ENCODE measurements at regions not wholly inside any gene's neighbourhood (a gene's known extent, or its start where the extent isn't known, plus 50 kb on each side); places are given as distances from the start of the nearest gene placed in this dataset.

- no peak for TF ChIP-seq POLR2A (IDR thresholded peaks at IDR 0.05)
- TF ChIP-seq, protein P1, sequence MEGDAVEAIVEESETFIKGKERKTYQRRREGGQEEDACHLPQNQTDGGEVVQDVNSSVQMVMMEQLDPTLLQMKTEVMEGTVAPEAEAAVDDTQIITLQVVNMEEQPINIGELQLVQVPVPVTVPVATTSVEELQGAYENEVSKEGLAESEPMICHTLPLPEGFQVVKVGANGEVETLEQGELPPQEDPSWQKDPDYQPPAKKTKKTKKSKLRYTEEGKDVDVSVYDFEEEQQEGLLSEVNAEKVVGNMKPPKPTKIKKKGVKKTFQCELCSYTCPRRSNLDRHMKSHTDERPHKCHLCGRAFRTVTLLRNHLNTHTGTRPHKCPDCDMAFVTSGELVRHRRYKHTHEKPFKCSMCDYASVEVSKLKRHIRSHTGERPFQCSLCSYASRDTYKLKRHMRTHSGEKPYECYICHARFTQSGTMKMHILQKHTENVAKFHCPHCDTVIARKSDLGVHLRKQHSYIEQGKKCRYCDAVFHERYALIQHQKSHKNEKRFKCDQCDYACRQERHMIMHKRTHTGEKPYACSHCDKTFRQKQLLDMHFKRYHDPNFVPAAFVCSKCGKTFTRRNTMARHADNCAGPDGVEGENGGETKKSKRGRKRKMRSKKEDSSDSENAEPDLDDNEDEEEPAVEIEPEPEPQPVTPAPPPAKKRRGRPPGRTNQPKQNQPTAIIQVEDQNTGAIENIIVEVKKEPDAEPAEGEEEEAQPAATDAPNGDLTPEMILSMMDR (IDR thresholded peaks at IDR 0.05) = no peak
- Histone ChIP-seq H3K27me3 (no peaks in the 10 kb centered on the region), H3K4me3 (no peak overlapping the region), H3K27ac (no peak overlapping the region), H3K4me1 (no peaks in the 10 kb centered on the region), H3K9me3 (no peaks in the 10 kb centered on the region), H3K36me3 (no peaks in the 10 kb centered on the region)
- no peak for DNase-seq
These were observed 295.7 kb upstream of the ROBO1 start for GRCh38 chr3:80063535-80063934.

GRCh38 chr3:80060664-80061063 is 292.9 kb upstream of the ROBO1 start:
- no peaks in the 10 kb centered on the region for H3K36me3 ChIP-seq
- no peak overlapping the region for H3K27ac ChIP-seq
- H3K4me3 ChIP-seq = no peak overlapping the region
- H3K9me3 ChIP-seq = no peaks in the 10 kb centered on the region
- no peak for DNase-seq
- no peaks in the 10 kb centered on the region for H3K27me3 ChIP-seq
- no peak for TF ChIP-seq POLR2A (IDR thresholded peaks at IDR 0.05)
- TF ChIP-seq, protein P1 (IDR thresholded peaks at IDR 0.05) = no peak
- H3K4me1 ChIP-seq = no peaks in the 10 kb centered on the region

DNA sequence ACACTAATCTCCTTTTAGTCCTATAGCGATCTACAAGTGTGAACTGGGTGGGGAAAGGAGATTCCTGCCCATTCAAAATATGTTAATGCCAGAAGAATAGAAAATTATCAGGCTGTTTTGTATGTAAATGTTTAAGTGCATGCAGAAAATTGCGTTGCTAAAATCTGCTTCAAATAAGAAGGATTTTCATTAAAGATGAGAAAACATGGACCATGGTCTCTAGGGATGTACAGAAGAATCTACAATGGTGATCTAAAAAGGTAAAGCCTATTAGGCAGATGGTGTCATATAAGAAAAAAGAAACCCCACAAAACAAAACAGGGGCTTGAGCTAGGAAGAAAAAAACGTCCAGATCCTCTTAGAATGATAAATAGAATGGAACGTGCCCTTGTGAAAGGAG is 287.5 kb upstream of the ROBO1 start:
- DNase-seq = no peak
- no peaks in the 10 kb centered on the region for H3K27me3 ChIP-seq
- no peak overlapping the region for H3K27ac ChIP-seq
- H3K4me3 ChIP-seq = no peak overlapping the region
- no peak for TF ChIP-seq POLR2A (IDR thresholded peaks at IDR 0.05)
- TF ChIP-seq, protein P1 (IDR thresholded peaks at IDR 0.05) = no peak
- no peaks in the 10 kb centered on the region for H3K4me1 ChIP-seq
- no peaks in the 10 kb centered on the region for H3K9me3 ChIP-seq
- H3K36me3 ChIP-seq = no peaks in the 10 kb centered on the region

DNA sequence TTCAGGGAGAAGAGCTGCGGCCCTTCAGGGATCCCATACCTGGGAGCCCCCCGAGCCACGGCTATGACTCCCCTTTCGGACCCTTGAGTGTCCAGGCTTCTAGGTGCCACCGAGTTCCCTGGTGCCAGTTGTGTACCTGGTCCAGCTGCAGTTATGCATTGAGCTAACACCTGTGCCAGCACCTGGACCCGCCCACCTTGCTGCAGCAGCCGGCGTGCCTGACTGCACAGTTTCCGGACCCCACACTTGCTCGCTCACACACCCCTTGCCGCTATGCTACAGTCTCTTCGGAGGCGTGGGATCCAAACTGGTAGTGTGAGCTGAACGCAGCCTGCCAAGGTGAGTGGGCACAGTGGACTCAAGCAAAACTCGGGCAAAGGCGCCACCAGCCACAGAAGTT is 284.5 kb upstream of the ROBO1 start:
- H3K9me3 ChIP-seq = no peaks in the 10 kb centered on the region
- H3K4me3 ChIP-seq = no peak overlapping the region
- no peaks in the 10 kb centered on the region for H3K36me3 ChIP-seq
- no peak for DNase-seq
- TF ChIP-seq, protein P1 (IDR thresholded peaks at IDR 0.05) = no peak
- no peak for TF ChIP-seq POLR2A (IDR thresholded peaks at IDR 0.05)
- H3K27ac ChIP-seq = no peak overlapping the region
- H3K27me3 ChIP-seq = no peaks in the 10 kb centered on the region
- no peaks in the 10 kb centered on the region for H3K4me1 ChIP-seq

DNA sequence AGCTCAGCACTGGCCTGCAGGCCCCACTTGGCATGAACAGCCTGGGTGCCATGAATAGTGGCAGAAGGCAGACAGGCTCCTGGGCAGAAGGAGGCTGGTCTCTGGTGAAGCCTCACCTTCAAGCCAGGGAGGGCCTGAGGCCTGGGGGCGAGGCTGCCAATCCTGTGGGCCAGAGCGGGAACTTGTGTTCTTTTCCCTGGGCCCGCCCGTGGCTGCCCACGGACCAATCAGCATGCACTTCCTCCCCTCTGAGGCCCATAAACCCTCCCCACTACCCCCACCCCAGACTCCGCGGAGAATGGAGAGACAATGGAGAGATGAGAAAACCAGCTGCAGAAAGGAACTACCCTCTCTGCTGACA is 283.8 kb upstream of the ROBO1 start:
- no peaks in the 10 kb centered on the region for H3K9me3 ChIP-seq
- no peak for DNase-seq
- no peak overlapping the region for H3K4me3 ChIP-seq
- no peaks in the 10 kb centered on the region for H3K27me3 ChIP-seq
- H3K36me3 ChIP-seq = no peaks in the 10 kb centered on the region
- H3K27ac ChIP-seq = no peak overlapping the region
- no peaks in the 10 kb centered on the region for H3K4me1 ChIP-seq
- TF ChIP-seq POLR2A (IDR thresholded peaks at IDR 0.05) = no peak
- TF ChIP-seq, protein P1 (IDR thresholded peaks at IDR 0.05) = no peak

Data from Peyer's patch (tissue), 4 donors.